Left hindlimb (tissue), 1 donor: ENCODE measurements at regions not wholly inside any gene's neighbourhood (a gene's known extent, or its start where the extent isn't known, plus 50 kb on each side); places are given as distances from the start of the nearest gene placed in this dataset.
A peak's percentile ranks its signal among the peaks of the same experiment; 100 is the strongest.

Experiments
- DNase-seq: peaks from one replicate; pipeline ENCODE4 v3.0.0-alpha.2; 2018

- no peak for DNase-seq
Measured at GRCh38 chr14:49218436-49219092, 367.6 kb downstream of the RPS29 start.

GRCh38 chr14:49212721-49213120, 373.5 kb downstream of the RPS29 start:
- no peak for DNase-seq

- DNase-seq = no peak
Measured at GRCh38 chr14:49209416-49209815, 376.8 kb downstream of the RPS29 start.

GRCh38 chr14:49206828-49207227, 379.4 kb downstream of the RPS29 start:
- DNase-seq = peak; percentile 30

- DNase-seq = no peak
Measured at GRCh38 chr14:49203676-49204075, 382.5 kb downstream of the RPS29 start.

- no peak for DNase-seq
Measured at GRCh38 chr14:49199159-49199558, 387.0 kb downstream of the RPS29 start.

- DNase-seq = no peak
Measured at GRCh38 chr14:49196327-49196726, 389.9 kb downstream of the RPS29 start.

- peak; percentile 46 for DNase-seq
Measured at GRCh38 chr14:49194067-49194466, 392.1 kb downstream of the RPS29 start.

- DNase-seq = no peak
Measured at GRCh38 chr14:49193332-49194065, 392.7 kb downstream of the RPS29 start.

GRCh38 chr14:49191380-49191779, 394.8 kb downstream of the RPS29 start:
- no peak for DNase-seq

- DNase-seq = no peak
Measured at GRCh38 chr14:49189375-49189774, 396.8 kb downstream of the RPS29 start.

- DNase-seq = no peak
Measured at GRCh38 chr14:49187799-49188198, 398.4 kb downstream of the RPS29 start.

- DNase-seq = peak; percentile 43
Measured at GRCh38 chr14:49173765-49174373, 412.3 kb downstream of the RPS29 start.

GRCh38 chr14:49164074-49164473, 422.1 kb downstream of the RPS29 start:
- DNase-seq = no peak

GRCh38 chr14:49160983-49161382, 425.2 kb downstream of the RPS29 start:
- no peak for DNase-seq

GRCh38 chr14:49159081-49159480, 427.1 kb downstream of the RPS29 start:
- DNase-seq = no peak

- DNase-seq = no peak
Measured at GRCh38 chr14:49139593-49139992, 446.6 kb downstream of the RPS29 start.

- DNase-seq = no peak
Measured at GRCh38 chr14:49134940-49135339, 451.2 kb downstream of the RPS29 start.

GRCh38 chr14:49121246-49121645, 464.9 kb downstream of the RPS29 start:
- no peak for DNase-seq

- DNase-seq = no peak
Measured at GRCh38 chr14:49114161-49114893, 471.9 kb downstream of the RPS29 start.

- no peak for DNase-seq
Measured at GRCh38 chr14:49106741-49107667, 479.2 kb downstream of the RPS29 start.

GRCh38 chr14:49105956-49106355, 480.2 kb downstream of the RPS29 start:
- no peak for DNase-seq
